Cardiac muscle cell (in vitro differentiated cells and primary cell): ENCODE measurements at regions not wholly inside any gene's neighbourhood (a gene's known extent, or its start where the extent isn't known, plus 50 kb on each side); places are given as distances from the start of the nearest gene placed in this dataset.

ENCODE experiments used
- DNase-seq, 2 donors: peaks; one replicate each; pipeline versions ENCODE4 v3.0.0 to v3.0.0-alpha.2; 2010 to 2017; ENCODE audit warnings: low read depth in 1 of 2, low spot score in 1 of 2
- H3K27ac ChIP-seq: fragments of 200-600 bp; sonication (generic); 2 replicates; pipeline ENCODE4 v1.5.1; 2016
- H3K27me3 ChIP-seq: fragments of 200-600 bp; sonication (generic); 2 replicates; pipeline ENCODE4 v1.6.0; 2016; ENCODE audit warnings: control low read depth
- H3K36me3 ChIP-seq: fragments of 200-600 bp; sonication (generic); 2 replicates; pipeline ENCODE4 v1.5.1; 2016; ENCODE audit warnings: control low read depth
- H3K4me1 ChIP-seq: fragments of 200-600 bp; sonication (generic); 2 replicates; pipeline ENCODE4 v1.8.1; 2017; ENCODE audit warnings: low read depth, mild to moderate bottlenecking, mixed run types
- H3K4me3 ChIP-seq: fragments of 200-600 bp; sonication (generic); 2 replicates; pipeline ENCODE4 v1.5.1; 2016; ENCODE audit warnings: mild to moderate bottlenecking
- H3K9me3 ChIP-seq: fragments of 200-600 bp; sonication (generic); 2 replicates; pipeline ENCODE4 v1.5.1; 2017; ENCODE audit warnings: low read depth, mild to moderate bottlenecking, control low read depth
- TF ChIP-seq, protein P1 (sequence below): IDR thresholded peaks from 2 replicates; pipeline ENCODE4 v1.5.1; 2012; ENCODE audit warnings: low read depth, mild to moderate bottlenecking, low read length

DNA sequence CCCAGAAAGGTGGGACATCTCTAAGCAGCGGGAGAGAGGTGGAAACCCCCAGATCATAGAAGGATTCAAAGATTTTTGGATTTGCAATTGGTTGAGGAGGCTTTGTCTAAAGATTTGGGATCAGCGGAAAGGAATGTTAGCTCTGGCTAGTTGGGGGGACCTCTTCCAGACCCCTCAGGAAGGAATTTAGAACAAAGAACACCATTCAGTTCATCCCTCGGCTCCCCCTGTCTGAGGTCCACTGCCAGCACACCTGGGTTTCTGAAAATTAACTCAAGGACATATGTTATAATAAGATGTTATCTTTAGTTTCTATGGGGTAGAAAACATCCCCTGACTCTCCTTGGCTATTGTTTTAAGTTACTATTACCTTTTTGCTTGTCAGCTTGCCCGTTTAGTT, 163.6 kb downstream of the CEP135 start:
- DNase-seq, result no peak
- Histone ChIP-seq H3K4me1 (peaks cover 8% of the 10 kb centered on the region), H3K27ac (no peak overlapping the region), H3K4me3 (no peak overlapping the region), H3K9me3 (no peaks in the 10 kb centered on the region), H3K27me3 (no peaks in the 10 kb centered on the region), H3K36me3 (no peaks in the 10 kb centered on the region)
- TF ChIP-seq, protein P1, sequence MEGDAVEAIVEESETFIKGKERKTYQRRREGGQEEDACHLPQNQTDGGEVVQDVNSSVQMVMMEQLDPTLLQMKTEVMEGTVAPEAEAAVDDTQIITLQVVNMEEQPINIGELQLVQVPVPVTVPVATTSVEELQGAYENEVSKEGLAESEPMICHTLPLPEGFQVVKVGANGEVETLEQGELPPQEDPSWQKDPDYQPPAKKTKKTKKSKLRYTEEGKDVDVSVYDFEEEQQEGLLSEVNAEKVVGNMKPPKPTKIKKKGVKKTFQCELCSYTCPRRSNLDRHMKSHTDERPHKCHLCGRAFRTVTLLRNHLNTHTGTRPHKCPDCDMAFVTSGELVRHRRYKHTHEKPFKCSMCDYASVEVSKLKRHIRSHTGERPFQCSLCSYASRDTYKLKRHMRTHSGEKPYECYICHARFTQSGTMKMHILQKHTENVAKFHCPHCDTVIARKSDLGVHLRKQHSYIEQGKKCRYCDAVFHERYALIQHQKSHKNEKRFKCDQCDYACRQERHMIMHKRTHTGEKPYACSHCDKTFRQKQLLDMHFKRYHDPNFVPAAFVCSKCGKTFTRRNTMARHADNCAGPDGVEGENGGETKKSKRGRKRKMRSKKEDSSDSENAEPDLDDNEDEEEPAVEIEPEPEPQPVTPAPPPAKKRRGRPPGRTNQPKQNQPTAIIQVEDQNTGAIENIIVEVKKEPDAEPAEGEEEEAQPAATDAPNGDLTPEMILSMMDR, result no peak

DNA sequence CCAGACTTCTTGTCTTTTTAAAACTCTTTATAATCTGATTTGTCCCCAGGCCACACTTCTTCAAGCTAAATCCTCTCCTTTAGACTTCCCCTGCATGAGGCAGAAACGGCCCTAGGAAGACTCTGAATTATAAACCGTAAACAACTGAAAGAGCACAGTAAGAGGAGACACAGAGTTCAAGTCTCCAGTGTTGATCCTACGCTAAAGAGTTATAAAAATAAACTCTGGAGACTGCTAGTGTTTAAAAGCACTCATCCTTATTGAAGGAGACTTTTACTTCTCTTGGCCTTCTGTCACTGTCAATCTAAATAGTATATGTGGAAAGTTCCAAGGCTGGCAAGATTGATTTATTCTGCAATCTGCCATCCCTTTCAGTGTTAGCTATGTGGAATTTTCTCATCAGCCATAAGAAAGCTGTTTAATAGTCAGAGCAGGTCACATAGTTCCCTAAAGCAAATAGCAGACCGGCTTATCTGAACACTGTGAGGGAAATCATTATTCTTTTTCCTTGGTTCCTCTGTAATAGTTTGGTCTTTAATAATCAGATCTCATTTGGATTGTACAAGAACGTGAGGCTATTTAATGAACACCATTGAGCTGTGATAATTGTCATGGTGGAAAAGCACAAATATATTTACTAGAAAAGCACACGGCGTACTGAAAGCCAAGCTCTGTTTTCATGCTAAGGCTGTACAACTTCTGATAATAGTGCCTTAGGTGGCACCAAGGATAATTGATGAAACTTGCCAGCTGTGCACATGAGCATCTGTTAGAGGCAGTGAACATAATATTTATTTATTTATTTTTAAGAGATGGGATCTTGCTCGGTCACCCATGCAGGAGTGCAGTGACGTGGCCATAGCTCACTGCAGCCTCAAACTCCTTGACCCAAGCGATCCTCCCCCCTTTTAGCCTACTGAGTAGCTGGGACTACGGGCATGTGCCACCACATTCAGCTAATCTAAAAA, 157.7 kb downstream of the CEP135 start:
- H3K27ac ChIP-seq, result no peak overlapping the region
- no peak overlapping the region for H3K4me3 ChIP-seq
- TF ChIP-seq, protein P1, result no peak
- no peaks in the 10 kb centered on the region for H3K9me3 ChIP-seq
- no peaks in the 10 kb centered on the region for H3K4me1 ChIP-seq
- DNase-seq, result no peak
- no peaks in the 10 kb centered on the region for H3K36me3 ChIP-seq
- no peaks in the 10 kb centered on the region for H3K27me3 ChIP-seq

DNA sequence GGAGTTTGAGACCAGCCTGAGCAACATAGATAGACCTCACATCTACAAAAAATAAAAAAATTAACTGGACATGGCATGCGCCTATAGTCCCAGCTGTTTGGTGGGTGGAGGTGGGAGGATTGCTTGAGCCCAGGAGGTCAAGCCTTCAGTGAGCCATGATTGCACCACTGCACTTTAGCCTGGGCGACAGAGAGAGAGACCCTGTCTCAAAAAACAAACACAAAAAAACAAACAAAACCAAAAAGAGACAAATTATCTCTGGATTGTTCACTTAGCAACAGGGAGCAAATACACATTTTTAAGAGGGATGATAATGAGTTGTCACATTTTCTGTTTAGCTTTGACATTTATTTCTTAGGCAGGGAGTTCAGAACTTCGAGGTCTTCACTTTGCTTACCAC, 155.4 kb downstream of the CEP135 start:
- TF ChIP-seq, protein P1, result no peak
- H3K36me3 ChIP-seq, result no peaks in the 10 kb centered on the region
- H3K27ac ChIP-seq, result no peak overlapping the region
- H3K27me3 ChIP-seq, result no peaks in the 10 kb centered on the region
- no peak for DNase-seq
- no peaks in the 10 kb centered on the region for H3K9me3 ChIP-seq
- no peaks in the 10 kb centered on the region for H3K4me1 ChIP-seq
- H3K4me3 ChIP-seq, result no peak overlapping the region

DNA sequence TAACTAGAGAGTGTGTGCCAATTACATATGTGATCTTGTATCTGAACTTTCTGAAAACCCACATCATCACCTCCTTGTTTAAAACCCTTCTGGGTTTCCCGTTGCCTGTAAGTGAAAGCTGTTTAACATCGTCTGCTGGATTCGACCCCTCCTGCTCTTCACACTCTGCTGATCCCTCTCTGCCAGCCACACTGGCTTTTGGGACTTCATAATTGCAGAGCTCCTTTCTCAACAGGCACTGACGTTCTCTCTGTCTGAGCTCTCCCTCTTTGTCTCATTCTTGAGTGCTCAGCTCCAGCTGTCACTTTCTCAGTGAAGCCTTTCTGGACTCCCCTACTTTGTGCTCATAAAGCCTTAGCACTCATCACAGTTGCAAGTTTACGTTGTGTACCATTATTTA, 153.9 kb downstream of the CEP135 start:
- TF ChIP-seq, protein P1, result no peak
- Histone ChIP-seq H3K4me3 (no peak overlapping the region), H3K27ac (no peak overlapping the region), H3K4me1 (no peaks in the 10 kb centered on the region), H3K27me3 (no peaks in the 10 kb centered on the region), H3K9me3 (no peaks in the 10 kb centered on the region), H3K36me3 (no peaks in the 10 kb centered on the region)
- DNase-seq, result peak in 1 of 2 donors; percentile 31

DNA sequence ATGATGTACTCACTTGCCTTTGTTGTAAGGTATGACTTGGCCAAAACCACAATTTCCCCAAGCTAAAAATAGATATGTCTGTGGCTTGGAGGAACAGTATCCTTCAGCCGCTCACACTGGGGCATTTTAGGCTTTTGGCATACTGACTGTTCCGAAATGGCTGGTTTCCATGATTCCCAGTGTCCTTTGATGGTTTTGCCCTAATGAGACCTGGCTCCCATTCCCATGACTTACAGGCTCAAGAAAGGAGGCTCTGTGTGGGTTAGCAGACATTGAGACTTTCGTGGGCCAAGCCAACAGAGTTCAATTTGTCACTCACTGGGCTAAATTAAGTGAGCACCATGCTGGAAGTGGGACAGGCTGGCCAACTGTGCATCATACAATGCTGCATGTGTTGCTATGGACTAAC, 150.6 kb downstream of the CEP135 start:
- DNase-seq, result peak in 1 of 2 donors; percentile 9
- no peaks in the 10 kb centered on the region for H3K9me3 ChIP-seq
- no peak overlapping the region for H3K4me3 ChIP-seq
- H3K4me1 ChIP-seq, result peaks cover 7% of the 10 kb centered on the region
- TF ChIP-seq, protein P1, result no peak
- H3K27ac ChIP-seq, result no peak overlapping the region
- no peaks in the 10 kb centered on the region for H3K36me3 ChIP-seq
- no peaks in the 10 kb centered on the region for H3K27me3 ChIP-seq
